CD14-positive monocyte (primary cell): ENCODE measurements at regions not wholly inside any gene's neighbourhood (a gene's known extent, or its start where the extent isn't known, plus 50 kb on each side); places are given as distances from the start of the nearest gene placed in this dataset.

Source experiments
- DNase-seq, 3 donors: peaks; one replicate each; pipeline ENCODE4 v3.0.0-alpha.2; 2011 to 2022
- H2AFZ ChIP-seq: 2 replicates; pipeline ENCODE4 v1.6.0; 2012; ENCODE audit warnings: mild to moderate bottlenecking, low read depth, low read length, inconsistent platforms; ENCODE audit not compliant: insufficient read depth, poor library complexity, severe bottlenecking
- H3K27ac ChIP-seq, 2 donors: 1 replicate in 1 of 2; 2 replicates in 1 of 2; pipeline ENCODE4 v1.5.1; 2012 to 2013; ENCODE audit warnings: low read length in 2 of 2, control low read depth in 1 of 2, inconsistent platforms in 1 of 2, low read depth in 1 of 2, mild to moderate bottlenecking in 1 of 2
- H3K27me3 ChIP-seq, 2 donors: one replicate each; pipeline versions ENCODE4 v1.6.0 to v1.6.1; 2011 to 2013; ENCODE audit warnings: low read length in 2 of 2; ENCODE audit not compliant: control insufficient read depth in 2 of 2, insufficient read depth in 2 of 2
- H3K36me3 ChIP-seq, 2 donors: replicated peaks in 1 of 2; 1 replicate in 1 of 2; 2 replicates in 1 of 2; pipeline versions ENCODE4 v1.5.1 to v1.6.1; 2012 to 2013; ENCODE audit warnings: low read length in 2 of 2, control low read depth in 1 of 2, inconsistent platforms in 1 of 2, mild to moderate bottlenecking in 1 of 2; ENCODE audit not compliant: insufficient read depth in 2 of 2, control insufficient read depth in 1 of 2
- H3K4me1 ChIP-seq, 2 donors: 1 replicate in 1 of 2; 2 replicates in 1 of 2; pipeline versions ENCODE4 v1.5.1 to v1.6.1; 2012 to 2013; ENCODE audit warnings: low read length in 2 of 2, control low read depth in 1 of 2, inconsistent platforms in 1 of 2, mild to moderate bottlenecking in 1 of 2, moderate library complexity in 1 of 2; ENCODE audit not compliant: insufficient read depth in 2 of 2, control insufficient read depth in 1 of 2
- H3K4me2 ChIP-seq: replicated peaks from 2 replicates; pipeline ENCODE3; 2012; ENCODE audit warnings: low read length, moderate library complexity, mild to moderate bottlenecking; ENCODE audit not compliant: poor library complexity, severe bottlenecking; ENCODE audit errors: extremely low read depth
- H3K4me3 ChIP-seq, 3 experiments: fragments of 200-600 bp in 1 of 3; sonication (generic) in 1 of 3; replicated peaks in 1 of 3; 1 replicate in 2 of 3; 2 replicates in 1 of 3; pipeline ENCODE4 v1.5.1; 2011 to 2013; ENCODE audit warnings: low read length in 3 of 3, mild to moderate bottlenecking in 3 of 3, control low read depth in 2 of 3, low read depth in 2 of 3, inconsistent platforms in 1 of 3, moderate library complexity in 1 of 3
- H3K79me2 ChIP-seq: 2 replicates; pipeline ENCODE4 v1.6.0; 2012; ENCODE audit warnings: mild to moderate bottlenecking, control low read depth, inconsistent platforms, low read length, moderate library complexity; ENCODE audit not compliant: insufficient read depth
- H3K9ac ChIP-seq: 2 replicates; pipeline ENCODE4 v1.6.0; 2017; ENCODE audit warnings: low read length, mild to moderate bottlenecking; ENCODE audit not compliant: insufficient read depth, poor library complexity, severe bottlenecking
- H3K9me3 ChIP-seq, 2 donors: replicated peaks in 1 of 2; 1 replicate in 1 of 2; 2 replicates in 1 of 2; pipeline versions ENCODE4 v1.5.1 to v1.6.1; 2012 to 2013; ENCODE audit warnings: low read length in 2 of 2, control low read depth in 1 of 2; ENCODE audit not compliant: control insufficient read depth in 1 of 2, insufficient read depth in 1 of 2
- H4K20me1 ChIP-seq: 2 replicates; pipeline ENCODE4 v1.6.0; 2012; ENCODE audit warnings: mild to moderate bottlenecking, low read length, control low read depth, moderate library complexity; ENCODE audit not compliant: insufficient read depth
- H3K27ac Mint-ChIP-seq, 7 donors: one replicate each; pipeline ENCODE4 v1.8.0; 2020; ENCODE audit warnings: mild to moderate bottlenecking in 7 of 7, mixed read lengths in 7 of 7, moderate library complexity in 6 of 7, inconsistent platforms in 2 of 7
- H3K27me3 Mint-ChIP-seq, 3 donors: one replicate each; pipeline ENCODE4 v1.8.0; 2021 to 2022; ENCODE audit warnings: low read depth in 3 of 3, mild to moderate bottlenecking in 3 of 3, mixed read lengths in 3 of 3, moderate library complexity in 3 of 3, inconsistent platforms in 1 of 3
- H3K36me3 Mint-ChIP-seq, 2 donors: one replicate each; pipeline ENCODE4 v1.8.0; 2020; ENCODE audit warnings: mixed read lengths in 2 of 2, inconsistent platforms in 1 of 2, mild to moderate bottlenecking in 1 of 2
- H3K4me1 Mint-ChIP-seq: one replicate; pipeline ENCODE4 v1.8.0; 2020; ENCODE audit warnings: mild to moderate bottlenecking, mixed read lengths
- H3K4me3 Mint-ChIP-seq, 2 donors: one replicate each; pipeline ENCODE4 v1.8.0; 2020; ENCODE audit warnings: mild to moderate bottlenecking in 2 of 2, mixed read lengths in 2 of 2, moderate library complexity in 1 of 2
- H3K9me3 Mint-ChIP-seq, 7 donors: one replicate each; pipeline ENCODE4 v1.8.0; 2020 to 2022; ENCODE audit warnings: mixed read lengths in 7 of 7, mild to moderate bottlenecking in 6 of 7, moderate library complexity in 6 of 7, inconsistent platforms in 2 of 7
- WGBS: methylation state at CpG from one replicate; pipeline ENCODE4 v1.1.5; 2013; ENCODE audit warnings: missing lambda C conversion rate; ENCODE audit not compliant: insufficient coverage; 5-methylcytosine and 5-hydroxymethylcytosine counted together
- intact Hi-C, 2 donors: fragments of 100-400 bp; cut with micrococcal nuclease; formaldehyde crosslinking; loops; one replicate each; pipeline versions ENCODE4 v1.15.0 to v1.15.1; 2023
- TF ChIP-seq, protein P1 (sequence below): fragments of 200-600 bp; IDR thresholded peaks from one replicate; pipeline ENCODE4 v1.8.0; 2022; ENCODE audit warnings: antibody characterized with exemption, mild to moderate bottlenecking

GRCh38 chr16:73871088-73871733 is 425.4 kb upstream of the PSMD7 start:
- H3K9me3 ChIP-seq: no peaks in the 10 kb centered on the region
- intact Hi-C loops: no loop called here
- no peak overlapping the region for H2AFZ ChIP-seq
- H3K4me3 ChIP-seq: no peak overlapping the region
- H3K79me2 ChIP-seq: no peaks in the 10 kb centered on the region
- Mint-ChIP-seq H3K27ac (no peak overlapping the region), H3K4me1 (no peaks in the 10 kb centered on the region), H3K36me3 (no peaks in the 10 kb centered on the region), H3K27me3 (peaks cover 2% of the 10 kb centered on the region in 3 donors), H3K4me3 (no peak overlapping the region), H3K9me3 (peaks cover 0 to 3% (median 0%) of the 10 kb centered on the region in 7 donors)
- no CpG with 5 or more reads among the region's 6 CpGs for WGBS
- no peak for DNase-seq
- no peak overlapping the region for H3K27ac ChIP-seq
- H3K4me2 ChIP-seq: no peak overlapping the region
- no peaks in the 10 kb centered on the region for H3K4me1 ChIP-seq
- no peaks in the 10 kb centered on the region for H3K27me3 ChIP-seq
- H4K20me1 ChIP-seq: no peaks in the 10 kb centered on the region
- no peak overlapping the region for H3K9ac ChIP-seq
- TF ChIP-seq, protein P1, sequence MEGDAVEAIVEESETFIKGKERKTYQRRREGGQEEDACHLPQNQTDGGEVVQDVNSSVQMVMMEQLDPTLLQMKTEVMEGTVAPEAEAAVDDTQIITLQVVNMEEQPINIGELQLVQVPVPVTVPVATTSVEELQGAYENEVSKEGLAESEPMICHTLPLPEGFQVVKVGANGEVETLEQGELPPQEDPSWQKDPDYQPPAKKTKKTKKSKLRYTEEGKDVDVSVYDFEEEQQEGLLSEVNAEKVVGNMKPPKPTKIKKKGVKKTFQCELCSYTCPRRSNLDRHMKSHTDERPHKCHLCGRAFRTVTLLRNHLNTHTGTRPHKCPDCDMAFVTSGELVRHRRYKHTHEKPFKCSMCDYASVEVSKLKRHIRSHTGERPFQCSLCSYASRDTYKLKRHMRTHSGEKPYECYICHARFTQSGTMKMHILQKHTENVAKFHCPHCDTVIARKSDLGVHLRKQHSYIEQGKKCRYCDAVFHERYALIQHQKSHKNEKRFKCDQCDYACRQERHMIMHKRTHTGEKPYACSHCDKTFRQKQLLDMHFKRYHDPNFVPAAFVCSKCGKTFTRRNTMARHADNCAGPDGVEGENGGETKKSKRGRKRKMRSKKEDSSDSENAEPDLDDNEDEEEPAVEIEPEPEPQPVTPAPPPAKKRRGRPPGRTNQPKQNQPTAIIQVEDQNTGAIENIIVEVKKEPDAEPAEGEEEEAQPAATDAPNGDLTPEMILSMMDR: no peak
- no peaks in the 10 kb centered on the region for H3K36me3 ChIP-seq

DNA sequence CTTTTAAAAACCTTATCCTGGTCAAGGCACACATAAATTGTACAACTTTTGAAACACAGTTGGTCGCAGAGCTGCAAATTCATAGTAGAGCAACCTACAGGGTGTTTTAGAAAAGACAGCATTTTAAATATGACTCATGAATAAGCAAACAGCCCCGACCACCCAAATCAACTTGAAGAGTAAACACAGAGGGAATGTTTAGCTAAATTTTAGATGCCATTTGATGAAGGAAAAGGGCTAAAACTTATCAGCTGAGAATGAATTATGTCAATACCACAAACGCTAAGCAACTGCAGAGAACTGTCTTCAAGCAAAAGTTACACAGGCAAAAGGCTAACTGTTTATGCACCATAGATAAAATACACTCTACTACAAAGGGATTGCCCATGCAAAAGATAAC is 427.5 kb upstream of the PSMD7 start:
- no peak overlapping the region for H3K27ac Mint-ChIP-seq
- DNase-seq: no peak
- H3K4me1 Mint-ChIP-seq: no peaks in the 10 kb centered on the region
- no peak overlapping the region for H3K4me3 ChIP-seq
- no peaks in the 10 kb centered on the region for H3K36me3 ChIP-seq
- no peaks in the 10 kb centered on the region for H3K9me3 ChIP-seq
- no peaks in the 10 kb centered on the region for H4K20me1 ChIP-seq
- no peak overlapping the region for H3K27ac ChIP-seq
- WGBS: no CpG with 5 or more reads among the region's 3 CpGs
- TF ChIP-seq, protein P1: no peak
- intact Hi-C loops: no loop called here
- no peak overlapping the region for H3K4me2 ChIP-seq
- no peak overlapping the region for H2AFZ ChIP-seq
- peaks cover 2% of the 10 kb centered on the region in 3 donors for H3K27me3 Mint-ChIP-seq
- H3K79me2 ChIP-seq: no peaks in the 10 kb centered on the region
- peaks cover 0 to 7% (median 0%) of the 10 kb centered on the region in 7 donors for H3K9me3 Mint-ChIP-seq
- no peak overlapping the region for H3K9ac ChIP-seq
- H3K27me3 ChIP-seq: no peaks in the 10 kb centered on the region
- H3K4me1 ChIP-seq: no peaks in the 10 kb centered on the region
- H3K4me3 Mint-ChIP-seq: no peak overlapping the region
- no peaks in the 10 kb centered on the region for H3K36me3 Mint-ChIP-seq
